M059J (cell line): ENCODE measurements at regions not wholly inside any gene's neighbourhood (a gene's known extent, or its start where the extent isn't known, plus 50 kb on each side); places are given as distances from the start of the nearest gene placed in this dataset.
A peak's percentile ranks its signal among the peaks of the same experiment; 100 is the strongest.

Experiments used
- DNase-seq: peaks from one replicate; pipeline ENCODE4 v3.0.0-alpha.2; 2012; ENCODE audit warnings: low read depth

DNA sequence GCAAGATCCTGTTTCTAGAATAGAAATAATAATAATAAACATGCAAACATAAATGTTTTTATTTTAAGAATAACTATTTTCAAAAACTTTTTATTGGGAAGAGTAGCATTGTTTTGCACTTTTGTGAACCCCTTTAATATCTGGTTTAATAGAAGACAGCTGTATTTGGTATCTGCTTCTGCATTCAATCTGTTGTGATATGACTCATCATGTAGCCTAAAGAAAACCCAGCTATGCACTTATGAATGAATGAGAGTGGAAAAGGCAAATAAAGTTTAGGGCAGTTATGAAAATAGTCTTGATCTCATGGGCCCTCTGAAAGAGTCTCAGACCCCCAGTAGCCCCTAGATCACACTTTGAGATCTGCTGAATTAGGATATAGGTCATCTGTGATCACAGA lies 100.4 kb upstream of the PPP2R3A start:
- no peak for DNase-seq

GRCh38 chr3:135865553-135865952 lies 100.0 kb upstream of the PPP2R3A start:
- DNase-seq, result no peak

DNA sequence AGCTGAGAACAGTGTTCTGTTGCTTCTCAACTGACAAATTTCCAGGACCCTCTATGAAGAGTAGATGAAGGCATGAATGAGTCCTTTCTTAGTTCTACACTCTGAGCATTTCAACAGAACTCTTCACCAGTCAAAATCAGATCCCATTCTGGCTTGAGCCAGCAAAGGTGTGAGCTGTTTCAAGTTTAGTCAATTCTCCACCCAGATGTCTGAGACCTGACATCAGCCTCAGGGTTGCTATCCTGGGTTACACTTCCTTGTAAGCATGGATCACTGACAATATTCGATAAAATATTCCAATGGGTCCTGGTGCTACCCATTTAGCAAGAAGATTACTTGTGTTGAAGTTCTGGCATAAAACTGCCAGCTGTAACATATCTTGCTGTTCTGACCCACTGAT lies 97.6 kb upstream of the PPP2R3A start:
- no peak for DNase-seq

- no peak for DNase-seq
These were observed 96.7 kb upstream of the PPP2R3A start for GRCh38 chr3:135868801-135869200.

GRCh38 chr3:135869439-135870105 lies 96.0 kb upstream of the PPP2R3A start:
- peak; percentile 69 for DNase-seq

DNA sequence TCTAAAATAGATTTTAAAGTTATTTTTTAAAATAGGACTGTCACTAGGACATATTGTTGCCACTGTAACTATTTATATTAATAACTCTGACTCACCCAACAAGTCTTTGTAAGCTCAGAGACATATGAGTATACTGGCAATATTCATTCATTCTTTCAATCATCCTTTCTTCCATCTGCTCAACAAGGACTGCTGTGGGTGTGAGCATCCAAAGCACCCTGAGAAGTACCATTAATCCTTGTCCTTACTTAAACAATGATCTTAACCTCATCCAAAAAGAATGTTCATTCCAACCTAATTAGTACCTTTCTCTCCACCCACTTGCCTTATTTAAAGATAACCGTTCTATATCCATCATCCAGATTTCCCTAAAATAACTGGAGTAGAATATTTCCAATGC lies 94.2 kb upstream of the PPP2R3A start:
- no peak for DNase-seq

DNA sequence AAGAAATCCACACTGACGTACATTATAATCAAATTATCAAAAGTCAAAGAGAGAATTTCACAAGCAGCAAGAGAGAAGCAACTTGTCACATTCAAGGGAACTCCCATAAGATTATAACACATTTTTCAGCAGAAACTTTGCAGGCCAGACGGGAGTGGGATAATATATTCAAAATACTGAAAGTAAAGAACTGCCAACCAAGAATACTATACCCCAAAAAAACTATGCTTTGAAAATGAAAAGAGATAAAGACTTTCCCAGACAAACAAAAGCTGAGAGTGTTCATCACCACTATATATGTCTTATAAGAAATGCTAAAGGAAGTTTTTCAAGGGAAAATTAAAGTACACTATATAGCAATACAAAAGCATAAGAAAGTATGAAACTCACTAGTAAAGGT lies 91.5 kb upstream of the PPP2R3A start:
- DNase-seq, result no peak

GRCh38 chr3:135878501-135878900 lies 87.0 kb upstream of the PPP2R3A start:
- DNase-seq, result no peak

DNA sequence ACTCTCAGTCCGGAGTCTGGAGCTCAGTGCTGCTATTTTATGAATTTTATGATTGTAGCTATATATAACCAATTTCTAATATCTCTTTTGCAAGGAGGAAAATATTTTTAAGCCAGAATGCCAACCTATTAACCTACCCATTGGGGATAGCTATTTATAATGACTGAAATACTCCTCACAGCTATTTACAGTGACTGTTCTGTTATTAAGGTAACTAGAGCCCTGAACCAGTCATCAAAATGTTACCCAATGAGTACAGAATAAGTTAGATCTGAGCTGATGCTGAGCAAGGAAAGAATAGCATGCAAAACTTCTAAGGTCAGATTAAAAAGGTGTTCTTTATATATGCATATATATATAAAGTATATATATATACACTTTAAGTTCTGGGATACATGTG lies 79.6 kb upstream of the PPP2R3A start:
- no peak for DNase-seq

DNA sequence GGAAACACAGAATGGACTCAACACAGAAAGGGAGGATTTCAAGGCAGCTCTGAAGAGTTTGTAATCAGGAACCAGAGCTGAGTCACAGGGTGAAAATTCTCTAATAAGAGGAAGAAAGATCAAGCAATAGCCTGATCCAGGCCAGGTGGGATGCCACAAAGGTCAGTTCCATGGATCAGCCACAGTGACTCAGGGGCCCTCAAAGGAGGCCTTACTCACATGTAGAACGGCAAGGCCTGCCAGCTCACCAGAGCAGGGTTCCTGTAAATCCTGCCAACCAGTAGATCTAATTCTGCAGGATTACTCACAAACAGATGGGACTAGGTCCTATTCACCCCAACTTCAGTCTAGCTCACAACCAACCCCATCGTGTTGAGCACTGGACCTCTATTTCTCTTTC lies 78.3 kb upstream of the PPP2R3A start:
- peak; percentile 97 for DNase-seq

GRCh38 chr3:135889443-135889842 lies 76.1 kb upstream of the PPP2R3A start:
- DNase-seq, result no peak

DNA sequence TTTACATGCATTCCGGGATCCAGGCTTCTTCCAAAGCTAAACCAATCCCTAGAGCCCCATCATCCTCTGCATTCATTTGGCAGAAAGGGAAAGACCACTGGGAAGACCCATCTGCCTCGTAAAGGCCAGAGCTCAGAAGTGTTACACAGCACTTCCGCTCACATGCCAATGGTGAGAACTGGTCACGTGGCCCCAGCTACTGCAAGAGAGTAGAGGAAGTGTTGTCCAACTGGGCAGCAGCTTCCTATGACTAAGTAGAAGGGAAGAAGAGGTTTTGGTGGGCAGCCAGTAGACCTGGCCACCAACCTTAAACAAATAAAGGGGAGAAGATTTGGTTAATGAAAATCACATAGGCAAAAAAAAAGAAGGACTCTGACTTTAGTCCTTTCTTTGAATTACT lies 74.4 kb upstream of the PPP2R3A start:
- DNase-seq, result peak; percentile 72

DNA sequence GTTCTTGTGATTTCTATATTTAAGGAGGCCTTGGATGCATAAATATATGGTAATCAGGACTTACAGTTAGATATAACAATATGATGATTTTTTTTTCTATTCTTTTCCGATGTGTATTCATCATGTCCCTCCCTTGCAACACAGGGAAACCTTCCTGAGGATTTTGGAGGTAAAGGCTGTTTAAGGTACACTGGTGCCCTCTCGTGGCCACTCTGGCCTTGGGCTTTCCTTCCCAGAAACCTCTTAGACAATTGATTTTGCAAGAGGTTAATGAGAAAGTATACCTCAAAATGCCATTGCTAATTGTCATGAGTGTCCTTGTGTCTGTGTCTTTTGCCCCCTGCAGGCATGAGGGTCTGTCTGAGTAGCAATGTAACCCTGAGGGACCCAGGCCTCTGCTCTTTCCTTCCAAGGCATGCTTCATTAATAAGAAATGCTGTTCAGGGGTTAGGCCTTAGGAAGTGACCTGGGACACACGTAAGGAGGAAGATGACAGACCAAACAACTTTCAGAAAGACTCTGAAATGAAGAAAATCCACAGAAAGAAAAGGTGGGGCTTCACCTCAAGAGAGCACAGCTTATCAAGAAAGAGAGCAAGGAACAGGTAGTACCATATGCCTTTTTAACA lies 70.3 kb upstream of the PPP2R3A start:
- DNase-seq, result peak; percentile 86

GRCh38 chr3:135895734-135896121 lies 69.8 kb upstream of the PPP2R3A start:
- peak; percentile 65 for DNase-seq

DNA sequence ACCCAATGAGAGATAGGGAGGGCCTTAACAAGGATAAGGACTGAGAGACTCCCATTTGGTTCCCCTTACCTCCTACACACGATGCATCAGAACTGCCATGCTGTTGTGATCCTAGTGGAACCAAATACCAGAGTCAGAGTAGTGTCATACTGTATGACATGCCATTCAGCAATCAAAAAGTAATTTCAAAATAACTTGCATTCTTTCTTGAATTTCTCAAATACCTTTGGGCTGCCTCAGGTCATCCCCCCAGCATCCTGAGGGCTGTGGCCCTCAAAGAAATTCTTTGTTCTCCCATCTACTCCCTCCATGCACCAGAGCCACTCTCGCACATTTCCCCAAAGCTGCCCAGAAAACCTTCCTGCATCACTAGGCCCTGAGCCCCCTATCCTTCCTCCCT lies 68.9 kb upstream of the PPP2R3A start:
- peak; percentile 84 for DNase-seq

GRCh38 chr3:135897715-135898114 lies 67.8 kb upstream of the PPP2R3A start:
- peak; percentile 15 for DNase-seq

GRCh38 chr3:135898774-135899173 lies 66.8 kb upstream of the PPP2R3A start:
- no peak for DNase-seq

DNA sequence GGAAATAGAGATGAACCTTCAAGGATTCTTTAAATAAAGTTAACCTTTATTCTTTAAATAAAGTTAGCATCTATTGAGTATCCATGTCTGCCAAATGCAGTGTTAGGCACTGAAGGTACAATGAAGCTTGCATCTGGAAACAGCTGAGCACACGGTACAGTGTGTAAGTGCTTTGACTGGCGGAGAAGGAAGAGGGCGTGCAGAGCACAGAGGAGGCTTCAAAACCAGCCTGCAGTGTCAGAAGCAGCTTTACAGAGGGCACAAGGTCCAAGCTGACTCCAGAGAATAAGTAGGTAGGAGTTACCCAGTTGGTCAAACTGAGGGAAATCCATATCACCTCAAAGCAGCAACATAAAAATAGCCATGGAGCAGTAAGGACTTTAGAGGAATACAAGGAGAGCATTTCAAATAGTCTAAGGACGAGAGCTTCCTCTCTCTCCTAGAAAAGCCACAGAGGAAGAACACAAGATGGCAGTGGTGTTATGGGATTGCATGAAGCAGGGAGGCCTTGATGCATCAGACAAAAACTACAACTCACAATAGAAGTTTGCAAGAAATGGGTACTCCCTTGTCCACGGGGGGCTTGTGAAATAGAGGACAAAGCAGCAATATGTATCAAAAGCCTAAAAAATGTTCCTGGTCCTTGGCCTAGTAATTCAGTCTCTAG lies 60.3 kb upstream of the PPP2R3A start:
- peak; percentile 61 for DNase-seq

GRCh38 chr3:135907422-135908165 lies 57.9 kb upstream of the PPP2R3A start:
- no peak for DNase-seq

DNA sequence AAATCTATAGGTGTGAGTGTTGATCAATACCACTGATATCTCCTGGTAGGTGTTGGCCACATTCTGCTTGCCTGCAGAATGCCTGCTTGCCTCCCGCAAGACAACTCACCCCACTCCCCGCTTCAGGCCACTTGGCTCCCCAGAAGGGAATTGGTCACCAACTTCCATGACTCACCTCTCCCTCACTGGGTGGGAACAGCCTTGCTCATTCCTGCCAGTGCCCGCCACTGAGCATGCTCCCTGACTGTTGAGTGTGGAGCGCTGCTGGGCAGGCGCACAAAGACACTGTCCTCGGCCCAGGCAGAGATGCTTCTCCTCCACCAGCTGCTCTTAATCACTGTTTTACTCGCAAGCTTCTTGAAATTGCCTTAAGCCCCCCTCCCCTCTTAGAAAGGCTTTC lies 57.3 kb upstream of the PPP2R3A start:
- peak; percentile 69 for DNase-seq

DNA sequence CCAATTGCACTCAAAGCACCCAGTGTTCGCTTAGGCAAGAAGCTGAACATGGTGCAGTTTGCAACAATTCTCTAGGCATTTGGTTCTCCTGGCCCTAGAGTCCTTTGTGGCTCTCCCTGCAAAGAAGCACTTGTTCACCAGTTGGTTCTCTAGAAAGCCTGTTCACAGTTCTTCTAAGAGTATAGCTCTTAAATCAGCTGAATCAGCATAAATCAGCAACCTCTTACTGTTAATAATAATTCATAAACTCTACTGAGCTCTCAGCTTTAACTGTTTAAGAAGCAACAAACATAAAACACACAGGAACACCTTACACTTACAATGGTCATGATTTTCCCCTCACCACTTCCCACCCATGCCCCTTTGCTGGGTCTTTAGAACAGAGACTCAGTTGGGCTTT lies 56.8 kb upstream of the PPP2R3A start:
- DNase-seq, result no peak

- DNase-seq, result no peak
These were observed 54.4 kb upstream of the PPP2R3A start for GRCh38 chr3:135911110-135911509.

GRCh38 chr3:135915206-135915605 lies 50.3 kb upstream of the PPP2R3A start:
- no peak for DNase-seq
